ENCODE measurements at regions not wholly inside any gene's neighbourhood (a gene's known extent, or its start where the extent isn't known, plus 50 kb on each side); places are given as distances from the start of the nearest gene placed in this dataset.

DNA sequence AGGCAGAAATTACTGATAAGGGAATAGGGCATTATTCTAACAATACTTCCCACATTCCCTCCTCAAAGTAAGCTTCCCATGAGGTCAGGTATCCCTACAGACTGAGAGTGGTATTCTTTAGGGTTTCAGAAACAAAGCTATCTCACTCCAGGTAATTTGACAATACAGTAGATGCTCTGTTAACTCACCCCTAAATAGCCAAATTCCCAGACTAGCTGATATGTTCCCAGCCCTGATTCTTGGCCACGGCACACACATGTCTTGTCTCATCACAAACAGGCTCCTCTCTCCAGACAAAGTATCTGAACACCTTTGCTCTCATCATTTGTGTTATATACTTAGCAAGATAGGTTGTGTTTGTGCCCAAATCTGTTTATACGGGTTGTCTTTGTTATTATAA is 139.9 kb downstream of the ZNF608 start:
- Histone ChIP-seq H3K79me1 (ENCODE audit: low read depth, low read length) (no peaks in the 10 kb centered on the region), H2BK20ac (ENCODE audit: low read length) (no peak overlapping the region), H3K4ac (replicated peaks; ENCODE audit: insufficient read length, low read depth, low read length) (no peak overlapping the region), H4K8ac (ENCODE audit: extremely low read depth, insufficient read depth, low read length) (no peak overlapping the region), H4K5ac (ENCODE audit: insufficient read length, low read depth, low read length) (no peak overlapping the region), H2BK5ac (ENCODE audit: low read depth, low read length) (no peak overlapping the region), H2BK120ac (replicated peaks; ENCODE audit: low read depth, low read length) (no peak overlapping the region), H3K14ac (ENCODE audit: insufficient read length) (no peak overlapping the region), H2BK15ac (ENCODE audit: low read length) (no peak overlapping the region), H3K36me3 (ENCODE audit: control insufficient read depth in 2 of 4, insufficient read depth in 4 of 4, low read length in 3 of 4) (no peaks in the 10 kb centered on the region), H2AK5ac (ENCODE audit: low read depth, low read length) (no peak overlapping the region), H3K4me1 (replicated peaks in 1 of 4; ENCODE audit: control insufficient read depth in 3 of 4, insufficient read depth in 4 of 4, low read length in 3 of 4) (peaks cover 0 to 4% (median 1%) of the 10 kb centered on the region in 4 experiments; a peak in 2 of 7 replicates), H2AFZ (ENCODE audit: low read length) (no peak overlapping the region), H3K23me2 (ENCODE audit: low read depth, low read length) (no peaks in the 10 kb centered on the region), H3K23ac (ENCODE audit: insufficient read length) (no peak overlapping the region), H4K91ac (replicated peaks; ENCODE audit: insufficient read length, low read length) (no peak overlapping the region), H3K27me3 (replicated peaks in 1 of 4; ENCODE audit: control insufficient read depth in 3 of 4, extremely low read depth in 1 of 4, insufficient read depth in 3 of 4, low read length in 3 of 4) (no peaks in the 10 kb centered on the region), H3K56ac (replicated peaks; ENCODE audit: insufficient read length, low read depth, low read length) (no peak overlapping the region), H3K79me2 (ENCODE audit: control insufficient read depth in 1 of 2, insufficient read depth in 2 of 2, low read length in 2 of 2) (no peaks in the 10 kb centered on the region), H3K27ac (ENCODE audit: low read depth, low read length) (no peak overlapping the region), H3K18ac (ENCODE audit: extremely low read depth, low read length) (no peak overlapping the region), H3K4me2 (ENCODE audit: insufficient read depth in 1 of 2, low read depth in 2 of 2, low read length in 2 of 2) (no peak overlapping the region), H3K9me3 (ENCODE audit: insufficient read depth in 2 of 2, low read depth in 1 of 2, low read length in 1 of 2) (no peaks in the 10 kb centered on the region), H4K20me1 (replicated peaks in 1 of 2; ENCODE audit: control insufficient read depth in 1 of 2, insufficient read depth in 2 of 2, low read length in 2 of 2) (no peaks in the 10 kb centered on the region), H3K4me3 (ENCODE audit: extremely low read depth in 1 of 4, insufficient read depth in 2 of 4, low read depth in 3 of 4, low read length in 4 of 4) (no peak overlapping the region), H3K9ac (replicated peaks in 1 of 4; ENCODE audit: extremely low read depth in 1 of 4, low read depth in 3 of 4, low read length in 3 of 4) (no peak overlapping the region), H2BK12ac (ENCODE audit: low read depth, low read length) (no peak overlapping the region)
- no peak for FAIRE-seq
- no peak for DNase-seq (ENCODE audit: low read depth in 1 of 2, low spot score in 2 of 2)
- ChIA-PET POLR2A (ENCODE audit: partially characterized antibody) (interaction anchor here (0.6 kb wide), 1 partner anchor 1964 kb away, joined by 3 read pairs; no protein-coding TSS in a partner anchor), CTCF (ENCODE audit: partially characterized antibody) (interaction anchor here (1.1 kb wide), 1 partner anchor 37 kb away, joined by 3 read pairs; no protein-coding TSS in a partner anchor)
- WGBS, 2 experiments (ENCODE audit: extremely low coverage in 1 of 2, insufficient coverage in 1 of 2, insufficient read length in 1 of 2, insufficient replicate concordance in 2 of 2, low coverage in 1 of 2, low lambda C conversion rate in 2 of 2, missing lambda C conversion rate in 1 of 2) = 90% methylated on average over 2 of the region's 2 CpGs; no CpG with 5 or more reads in 1 of the 2 experiments
- TF ChIP-seq USF2 (IDR thresholded peaks at IDR 0.05; ENCODE audit: low read length) = no peak
- no peak for TF ChIP-seq EGR1 (IDR thresholded peaks at IDR 0.05; ENCODE audit: borderline replicate concordance, low read depth, low read length)
- TF ChIP-seq EZH2 (IDR thresholded peaks at IDR 0.05; ENCODE audit: low read depth, low read length, severe bottlenecking) = no peak
- TF ChIP-seq NANOG (IDR thresholded peaks at IDR 0.05; ENCODE audit: insufficient read depth, low read depth, low read length, poor library complexity, severe bottlenecking) = no peak
- TF ChIP-seq POLR2AphosphoS5 (IDR thresholded peaks at IDR 0.05; ENCODE audit: low read depth, low read length) = no peak
- TF ChIP-seq RBBP5 (IDR thresholded peaks at IDR 0.05; ENCODE audit: borderline replicate concordance, low read depth, low read length) = no peak
- TF ChIP-seq SP2 (IDR thresholded peaks at IDR 0.05; ENCODE audit: low read length) = no peak
- TF ChIP-seq CHD2 (IDR thresholded peaks at IDR 0.05; ENCODE audit: low read length) = no peak
- no peak for TF ChIP-seq JUND (IDR thresholded peaks at IDR 0.05; ENCODE audit: low read length)
- TF ChIP-seq ZNF274 (IDR thresholded peaks at IDR 0.05; ENCODE audit: borderline replicate concordance, extremely low read depth, low read length) = no peak
- TF ChIP-seq SUZ12 (IDR thresholded peaks at IDR 0.05; ENCODE audit: low read length) = no peak
- TF ChIP-seq SIX5 (IDR thresholded peaks at IDR 0.05; ENCODE audit: low read depth, low read length) = no peak
- no peak for TF ChIP-seq ATF3 (IDR thresholded peaks at IDR 0.05; ENCODE audit: insufficient read depth, low read depth, low read length)
- no peak for TF ChIP-seq TAF1 (IDR thresholded peaks at IDR 0.05; ENCODE audit: low read depth, low read length)

Measured in H1 (cell line).